SK-N-SH (cell line): ENCODE measurements at regions not wholly inside any gene's neighbourhood (a gene's known extent, or its start where the extent isn't known, plus 50 kb on each side); places are given as distances from the start of the nearest gene placed in this dataset.

ENCODE experiments used
- CTCF ChIA-PET: fragments of 300-600, 350-600 bp; formaldehyde crosslinking; extraction: SDS; loops from one replicate; lab custom pipeline; 2021; lab: Yijun Ruan, JAX
- POLR2A ChIA-PET: fragments of 350-600 bp; sonication (Branson Sonifier 250); formaldehyde crosslinking; extraction: SDS; loops from one replicate; lab custom pipeline; 2020; ENCODE audit warnings: antibody characterized with exemption, inconsistent platforms; lab: Yijun Ruan, JAX
- DNase-seq: peaks from one replicate; pipeline ENCODE4 v3.0.0; 2012
- H2AFZ ChIP-seq: fragments of 200-600 bp; sonication (generic); 2 replicates; pipeline ENCODE4 v1.8.1; 2016; ENCODE audit warnings: antibody characterized with exemption, mild to moderate bottlenecking, low read depth
- H3F3A ChIP-seq: fragments of 200-600 bp; sonication (generic); replicated peaks from 2 replicates; pipeline ENCODE3; 2016; ENCODE audit warnings: antibody characterized with exemption, mild to moderate bottlenecking; ENCODE audit not compliant: insufficient read depth
- H3K27ac ChIP-seq, 2 experiments: fragments of 200-500 bp in 1 of 2; fragments of 200-600 bp in 1 of 2; sonication (Bioruptor generic) in 1 of 2; sonication (generic), shearing (Covaris generic) in 1 of 2; 2 replicates each; pipeline versions ENCODE4 v1.5.1 to v1.6.1; 2014 to 2016; ENCODE audit warnings: low read depth in 2 of 2, inconsistent platforms in 1 of 2, low read length in 1 of 2, mild to moderate bottlenecking in 1 of 2, mixed read lengths in 1 of 2
- H3K27me3 ChIP-seq: fragments of 200-600 bp; sonication (generic), shearing (Covaris generic); 2 replicates; pipeline ENCODE4 v1.6.1; 2016; ENCODE audit warnings: mixed run types; ENCODE audit not compliant: insufficient read depth
- H3K36me3 ChIP-seq, 2 experiments: fragments of 200-500 bp in 1 of 2; fragments of 200-600 bp in 1 of 2; sonication (Bioruptor generic) in 1 of 2; sonication (generic) in 1 of 2; replicated peaks in 1 of 2; 2 replicates each; pipeline versions ENCODE3 to v1.5.1; 2014 to 2016; ENCODE audit warnings: low read length in 1 of 2, mild to moderate bottlenecking in 1 of 2; ENCODE audit not compliant: insufficient read depth in 2 of 2, control insufficient read depth in 1 of 2
- H3K4me1 ChIP-seq, 2 experiments: fragments of 200-500 bp in 1 of 2; fragments of 200-600 bp in 1 of 2; sonication (Bioruptor generic) in 1 of 2; sonication (generic), shearing (Covaris generic) in 1 of 2; 2 replicates each; pipeline versions ENCODE4 v1.5.1 to v1.6.1; 2014 to 2016; ENCODE audit warnings: low read depth in 1 of 2, low read length in 1 of 2, mixed run types in 1 of 2; ENCODE audit not compliant: insufficient read depth in 2 of 2, control insufficient read depth in 1 of 2
- H3K4me2 ChIP-seq: fragments of 200-600 bp; sonication (generic), shearing (Covaris generic); 2 replicates; pipeline ENCODE4 v1.6.1; 2017; ENCODE audit warnings: mixed run types
- H3K4me3 ChIP-seq, 2 experiments: fragments of 200-500 bp in 1 of 2; fragments of 200-600 bp in 1 of 2; sonication (Bioruptor generic) in 1 of 2; sonication (generic), shearing (Covaris generic) in 1 of 2; 2 replicates each; pipeline versions ENCODE4 v1.5.1 to v1.8.1; 2014 to 2016; ENCODE audit warnings: low read depth in 2 of 2, inconsistent platforms in 1 of 2, low read length in 1 of 2, mild to moderate bottlenecking in 1 of 2, mixed read lengths in 1 of 2, moderate library complexity in 1 of 2
- H3K79me2 ChIP-seq: fragments of 200-600 bp; sonication (generic); 2 replicates; pipeline ENCODE4 v1.8.1; 2017; ENCODE audit warnings: mild to moderate bottlenecking; ENCODE audit not compliant: insufficient read depth
- H3K9ac ChIP-seq: fragments of 200-600 bp; sonication (generic); 2 replicates; pipeline ENCODE4 v1.6.1; 2017; ENCODE audit warnings: mixed run types
- H3K9me2 ChIP-seq: fragments of 200-600 bp; sonication (generic); 2 replicates; pipeline ENCODE4 v1.6.1; 2017; ENCODE audit warnings: mixed run types
- H3K9me3 ChIP-seq: fragments of 200-600 bp; sonication (generic); 2 replicates; pipeline ENCODE4 v1.6.1; 2017; ENCODE audit warnings: mixed run types, mild to moderate bottlenecking, moderate library complexity
- H4K20me1 ChIP-seq: fragments of 200-600 bp; sonication (generic); 2 replicates; pipeline ENCODE4 v1.6.1; 2017; ENCODE audit warnings: mild to moderate bottlenecking, mixed run types; ENCODE audit not compliant: insufficient read depth
- FOSL2 ChIP-seq: IDR thresholded peaks from 2 replicates; pipeline ENCODE4 v1.4.0; 2012; ENCODE audit warnings: low read depth, mild to moderate bottlenecking, moderate library complexity, borderline replicate concordance
- JUND ChIP-seq: IDR thresholded peaks from 2 replicates; pipeline ENCODE4 v1.4.0; 2012
- MEF2A ChIP-seq: IDR thresholded peaks from 2 replicates; pipeline ENCODE4 v1.4.0; 2012; ENCODE audit warnings: low read depth, borderline replicate concordance
- NFIC ChIP-seq: IDR thresholded peaks from 2 replicates; pipeline ENCODE4 v1.4.0; 2012; ENCODE audit warnings: borderline replicate concordance
- REST ChIP-seq: IDR thresholded peaks from 2 replicates; pipeline ENCODE4 v1.6.1; 2012; ENCODE audit warnings: mild to moderate bottlenecking, low read depth, low read length, moderate library complexity
- SMC3 ChIP-seq: IDR thresholded peaks from 2 replicates; pipeline ENCODE4 v1.6.1; 2012; ENCODE audit warnings: low read depth, low read length, improper control_type of control experiment
- TEAD4 ChIP-seq: IDR thresholded peaks from 2 replicates; pipeline ENCODE4 v1.4.0; 2012; ENCODE audit warnings: mild to moderate bottlenecking, borderline replicate concordance; ENCODE audit not compliant: insufficient read depth
- YY1 ChIP-seq: IDR thresholded peaks from 2 replicates; pipeline ENCODE4 v1.4.0; 2012; ENCODE audit warnings: low read depth, mild to moderate bottlenecking
- WGBS: methylation state at CpG from one replicate; pipeline ENCODE4 v1.1.6; 2017; ENCODE audit warnings: low lambda C conversion rate; 5-methylcytosine and 5-hydroxymethylcytosine counted together
- TF ChIP-seq, protein P1 (sequence below): fragments of 200-600 bp; sonication (generic); IDR thresholded peaks from 2 replicates; pipeline ENCODE4 v1.6.1; 2017; ENCODE audit warnings: antibody characterized with exemption, mild to moderate bottlenecking, moderate library complexity
- TF ChIP-seq, protein P2 (sequence below): IDR thresholded peaks from 2 replicates; pipeline ENCODE4 v1.4.0; 2012; ENCODE audit warnings: low read depth

DNA sequence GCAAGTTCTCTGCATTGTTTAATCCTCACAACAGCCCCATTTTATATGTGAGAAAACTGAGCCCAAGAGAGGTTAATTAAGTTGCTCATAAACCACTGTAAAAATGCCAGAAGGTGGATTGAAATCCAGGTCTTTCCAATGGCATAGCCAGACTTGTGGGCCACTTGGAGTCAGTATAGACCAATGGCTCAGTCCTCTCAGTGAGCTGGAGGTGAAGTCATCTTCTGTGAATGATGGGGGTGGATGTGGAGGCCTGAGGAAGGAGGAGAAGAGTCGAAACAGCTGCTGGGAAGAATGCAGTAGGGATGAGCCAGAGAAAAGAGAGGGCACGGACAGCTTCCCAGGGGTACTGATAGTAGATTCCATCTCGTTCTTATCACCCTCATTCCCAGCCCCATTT lies 213.4 kb downstream of the SOX9 start:
- Histone ChIP-seq H3K4me1 (peaks cover 14 to 16% of the 10 kb centered on the region in 2 experiments), H3K4me3 (no peak overlapping the region), H3K9ac (no peak overlapping the region), H3K4me2 (no peak overlapping the region), H4K20me1 (no peaks in the 10 kb centered on the region), H3K79me2 (no peaks in the 10 kb centered on the region), H2AFZ (no peak overlapping the region), H3F3A (peaks cover 16% of the 10 kb centered on the region), H3K27ac (no peak overlapping the region), H3K27me3 (no peaks in the 10 kb centered on the region), H3K36me3 (no peaks in the 10 kb centered on the region), H3K9me2 (no peaks in the 10 kb centered on the region), H3K9me3 (no peaks in the 10 kb centered on the region)
- DNase-seq: no peak
- ChIA-PET POLR2A (no interaction called here), CTCF (interaction anchor here (0.9 to 2.2 kb wide), 4 partner anchors 14 to 216 kb away, joined by 3 to 6 read pairs (median 4); no protein-coding TSS in a partner anchor)
- TF ChIP-seq, protein P1, sequence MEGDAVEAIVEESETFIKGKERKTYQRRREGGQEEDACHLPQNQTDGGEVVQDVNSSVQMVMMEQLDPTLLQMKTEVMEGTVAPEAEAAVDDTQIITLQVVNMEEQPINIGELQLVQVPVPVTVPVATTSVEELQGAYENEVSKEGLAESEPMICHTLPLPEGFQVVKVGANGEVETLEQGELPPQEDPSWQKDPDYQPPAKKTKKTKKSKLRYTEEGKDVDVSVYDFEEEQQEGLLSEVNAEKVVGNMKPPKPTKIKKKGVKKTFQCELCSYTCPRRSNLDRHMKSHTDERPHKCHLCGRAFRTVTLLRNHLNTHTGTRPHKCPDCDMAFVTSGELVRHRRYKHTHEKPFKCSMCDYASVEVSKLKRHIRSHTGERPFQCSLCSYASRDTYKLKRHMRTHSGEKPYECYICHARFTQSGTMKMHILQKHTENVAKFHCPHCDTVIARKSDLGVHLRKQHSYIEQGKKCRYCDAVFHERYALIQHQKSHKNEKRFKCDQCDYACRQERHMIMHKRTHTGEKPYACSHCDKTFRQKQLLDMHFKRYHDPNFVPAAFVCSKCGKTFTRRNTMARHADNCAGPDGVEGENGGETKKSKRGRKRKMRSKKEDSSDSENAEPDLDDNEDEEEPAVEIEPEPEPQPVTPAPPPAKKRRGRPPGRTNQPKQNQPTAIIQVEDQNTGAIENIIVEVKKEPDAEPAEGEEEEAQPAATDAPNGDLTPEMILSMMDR: peak; percentile 36
- TF ChIP-seq, protein P2, sequence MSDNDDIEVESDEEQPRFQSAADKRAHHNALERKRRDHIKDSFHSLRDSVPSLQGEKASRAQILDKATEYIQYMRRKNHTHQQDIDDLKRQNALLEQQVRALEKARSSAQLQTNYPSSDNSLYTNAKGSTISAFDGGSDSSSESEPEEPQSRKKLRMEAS: no peak
- TF ChIP-seq NFIC: no peak
- no peak for TF ChIP-seq JUND
- 0 out of 2 replicates have a peak, but pooled peaks have one; percentile 10 for TF ChIP-seq SMC3
- no peak for TF ChIP-seq TEAD4
- no peak for TF ChIP-seq FOSL2
- 77% methylated on average over 3 of the region's 3 CpGs for WGBS

DNA sequence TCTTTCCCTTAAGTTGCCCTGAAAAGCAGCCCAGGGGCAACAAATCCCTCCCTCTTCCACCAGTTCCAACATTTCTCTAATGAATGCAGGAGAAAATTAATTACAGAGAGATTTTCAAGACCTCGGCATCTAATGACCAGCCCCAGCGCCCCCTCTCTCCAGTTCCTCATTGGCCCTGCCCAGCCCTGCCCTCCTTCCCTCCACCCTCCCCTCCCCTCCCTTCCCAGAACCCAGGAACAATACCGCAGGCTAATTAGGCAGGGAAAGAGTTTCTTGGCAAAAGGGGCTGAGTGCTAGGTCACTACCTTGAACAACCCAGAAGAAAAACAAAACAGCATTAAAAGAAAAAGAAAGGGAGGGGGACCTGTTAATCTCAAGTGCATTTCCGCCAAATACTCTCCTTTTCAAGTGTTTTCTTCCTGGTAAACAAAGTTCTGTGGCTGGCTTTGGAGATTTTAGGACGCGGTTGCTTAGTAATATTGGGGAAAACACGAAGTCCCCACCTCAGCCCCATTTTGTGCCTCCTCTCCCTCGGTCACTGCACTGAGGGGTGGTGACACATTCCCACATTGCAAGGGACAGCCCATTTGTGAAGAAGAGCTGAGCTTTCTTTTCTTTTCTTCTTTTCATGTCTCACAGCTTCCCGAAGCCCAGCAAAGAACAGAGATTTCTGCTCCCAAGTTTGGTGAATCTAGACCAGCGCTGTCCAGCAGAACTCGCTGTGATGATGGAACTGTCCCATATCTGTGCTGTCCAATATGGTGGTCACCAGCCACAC lies 215.4 kb downstream of the SOX9 start:
- Histone ChIP-seq H2AFZ (no peak overlapping the region), H4K20me1 (no peaks in the 10 kb centered on the region), H3K9me2 (no peaks in the 10 kb centered on the region), H3K27ac (no peak overlapping the region), H3K79me2 (no peaks in the 10 kb centered on the region), H3K9me3 (no peaks in the 10 kb centered on the region), H3K4me2 (no peak overlapping the region), H3F3A (peaks cover 29% of the 10 kb centered on the region), H3K4me1 (peaks cover 23 to 26% of the 10 kb centered on the region in 2 experiments), H3K27me3 (no peaks in the 10 kb centered on the region), H3K36me3 (no peaks in the 10 kb centered on the region), H3K4me3 (no peak overlapping the region), H3K9ac (no peak overlapping the region)
- ChIA-PET POLR2A (no interaction called here), CTCF (interaction anchor here (2.2 kb wide), 1 partner anchor 12 kb away, joined by 6 read pairs; no protein-coding TSS in a partner anchor)
- TF ChIP-seq YY1 (no peak), REST (peak; percentile 86), MEF2A (no peak)
- no peak for DNase-seq
- WGBS: 92% methylated on average over 11 of the region's 11 CpGs
